HG02885 (cell line): ENCODE measurements at regions not wholly inside any gene's neighbourhood (a gene's known extent, or its start where the extent isn't known, plus 50 kb on each side); places are given as distances from the start of the nearest gene placed in this dataset.

Experiments
- ATAC-seq: cut with Tn5 transposase; IDR thresholded peaks from one replicate; pipeline ENCODE4 v1.9.1; 2021; ENCODE audit warnings: mild to moderate bottlenecking; ENCODE audit not compliant: unreplicated experiment, poor library complexity

GRCh38 chr5:18970000-18970399 is 1018.0 kb downstream of the CDH18 start:
- no peak for ATAC-seq

GRCh38 chr5:18972177-18972576 is 1015.8 kb downstream of the CDH18 start:
- no peak for ATAC-seq

GRCh38 chr5:18975624-18976023 is 1012.4 kb downstream of the CDH18 start:
- no peak for ATAC-seq

GRCh38 chr5:18977880-18978279 is 1010.1 kb downstream of the CDH18 start:
- ATAC-seq, result no peak

- ATAC-seq, result no peak
Observed at GRCh38 chr5:18984559-18985080, 1003.4 kb downstream of the CDH18 start.

- ATAC-seq, result no peak
Observed at GRCh38 chr5:18985171-18985758, 1002.7 kb downstream of the CDH18 start.

GRCh38 chr5:18987101-18987500 is 1000.9 kb downstream of the CDH18 start:
- ATAC-seq, result no peak

- ATAC-seq, result no peak
Observed at GRCh38 chr5:18990852-18991251, 997.1 kb downstream of the CDH18 start.

- ATAC-seq, result no peak
Observed at GRCh38 chr5:18992264-18992663, 995.7 kb downstream of the CDH18 start.

GRCh38 chr5:18999478-18999877 is 988.5 kb downstream of the CDH18 start:
- no peak for ATAC-seq

- no peak for ATAC-seq
Observed at GRCh38 chr5:19001054-19001453, 986.9 kb downstream of the CDH18 start.

GRCh38 chr5:19001539-19001938 is 986.5 kb downstream of the CDH18 start:
- ATAC-seq, result no peak

- no peak for ATAC-seq
Observed at GRCh38 chr5:19002111-19002510, 985.9 kb downstream of the CDH18 start.

- ATAC-seq, result no peak
Observed at GRCh38 chr5:19018822-19019221, 969.2 kb downstream of the CDH18 start.

- no peak for ATAC-seq
Observed at GRCh38 chr5:19031491-19031890, 956.5 kb downstream of the CDH18 start.

GRCh38 chr5:19035816-19036215 is 952.2 kb downstream of the CDH18 start:
- ATAC-seq, result no peak

GRCh38 chr5:19042106-19042505 is 945.9 kb downstream of the CDH18 start:
- ATAC-seq, result no peak

- no peak for ATAC-seq
Observed at GRCh38 chr5:19044311-19044710, 943.7 kb downstream of the CDH18 start.

- ATAC-seq, result no peak
Observed at GRCh38 chr5:19044931-19045695, 942.9 kb downstream of the CDH18 start.

GRCh38 chr5:19047277-19047676 is 940.7 kb downstream of the CDH18 start:
- no peak for ATAC-seq

- no peak for ATAC-seq
Observed at GRCh38 chr5:19048726-19049125, 939.3 kb downstream of the CDH18 start.

GRCh38 chr5:19058216-19058615 is 929.8 kb downstream of the CDH18 start:
- no peak for ATAC-seq
